Neural cell (in vitro differentiated cells): ENCODE measurements at regions not wholly inside any gene's neighbourhood (a gene's known extent, or its start where the extent isn't known, plus 50 kb on each side); places are given as distances from the start of the nearest gene placed in this dataset.

Experiments
- H2AFZ ChIP-seq: fragments of 200-600, 300-800 bp; sonication (generic), shearing (Covaris generic); 2 replicates; pipeline ENCODE4 v1.6.0; 2014; ENCODE audit warnings: low read depth, mild to moderate bottlenecking, antibody characterized with exemption, low read length, moderate library complexity
- H3F3A ChIP-seq: fragments of 200-600 bp; shearing (Covaris generic); 2 replicates; pipeline ENCODE4 v1.6.1; 2016; ENCODE audit warnings: mild to moderate bottlenecking, moderate library complexity, mixed read lengths, antibody characterized with exemption, low read length; ENCODE audit not compliant: insufficient read depth, poor library complexity, severe bottlenecking
- H3K27ac ChIP-seq: fragments of 200-600, 300-800 bp; sonication (generic), shearing (Covaris generic); 2 replicates; pipeline ENCODE4 v1.5.1; 2014; ENCODE audit warnings: mild to moderate bottlenecking, low read length, moderate library complexity
- H3K27me3 ChIP-seq: fragments of 300-800, 200-600 bp; sonication (generic), shearing (Covaris generic); 2 replicates; pipeline ENCODE4 v1.6.0; 2014; ENCODE audit warnings: mild to moderate bottlenecking, low read depth, low read length, moderate library complexity; ENCODE audit not compliant: insufficient read depth
- H3K36me3 ChIP-seq: fragments of 300-800, 200-600 bp; sonication (generic), shearing (Covaris generic); 2 replicates; pipeline ENCODE4 v1.5.1; 2014; ENCODE audit warnings: mild to moderate bottlenecking, antibody characterized with exemption, low read length, moderate library complexity; ENCODE audit not compliant: insufficient read depth
- H3K4me2 ChIP-seq: fragments of 300-800, 200-600 bp; sonication (generic), shearing (Covaris generic); 2 replicates; pipeline ENCODE4 v1.6.0; 2014; ENCODE audit warnings: mild to moderate bottlenecking, low read length
- H3K4me3 ChIP-seq: fragments of 300-800, 200-600 bp; sonication (generic), shearing (Covaris generic); 2 replicates; pipeline ENCODE4 v1.5.1; 2014; ENCODE audit warnings: mild to moderate bottlenecking, low read length, moderate library complexity
- H3K79me2 ChIP-seq: fragments of 200-600 bp; shearing (Covaris generic); replicated peaks from 2 replicates; pipeline ENCODE4 v1.6.0; 2014; ENCODE audit warnings: mild to moderate bottlenecking, low read length, moderate library complexity; ENCODE audit not compliant: insufficient read depth
- H3K9ac ChIP-seq: fragments of 300-800, 200-600 bp; sonication (generic), shearing (Covaris generic); 2 replicates; pipeline ENCODE4 v1.6.1; 2016; ENCODE audit warnings: mild to moderate bottlenecking, low read length, mixed read lengths
- H3K9me2 ChIP-seq: fragments of 200-600 bp; shearing (Covaris generic); 2 replicates; pipeline ENCODE4 v1.6.1; 2016; ENCODE audit warnings: mild to moderate bottlenecking, low read length, mixed read lengths; ENCODE audit not compliant: insufficient read depth
- H3K9me3 ChIP-seq: fragments of 200-600, 300-800 bp; sonication (generic), shearing (Covaris generic); 2 replicates; pipeline ENCODE4 v1.6.1; 2016; ENCODE audit warnings: mild to moderate bottlenecking, mixed run types, low read length, moderate library complexity, mixed read lengths
- H4K20me1 ChIP-seq: fragments of 200-600 bp; shearing (Covaris generic); 2 replicates; pipeline ENCODE4 v1.6.1; 2016; ENCODE audit warnings: mild to moderate bottlenecking, mixed run types; ENCODE audit not compliant: insufficient read depth
- CTCF ChIP-seq: fragments of 450-650 bp; IDR thresholded peaks from 2 replicates; pipeline ENCODE4 v1.5.1; 2014; ENCODE audit warnings: antibody characterized with exemption, mild to moderate bottlenecking, moderate library complexity; ENCODE audit not compliant: poor library complexity, severe bottlenecking
- EP300 ChIP-seq: fragments of 450-650 bp; conservative IDR thresholded peaks from 2 replicates; pipeline ENCODE4 v1.6.1; 2014; ENCODE audit warnings: antibody characterized with exemption, mild to moderate bottlenecking, moderate library complexity; ENCODE audit not compliant: poor library complexity, severe bottlenecking
- EZH2 ChIP-seq: fragments of 200-600, 300-800 bp; shearing (Covaris generic), sonication (generic); IDR thresholded peaks from 2 replicates; pipeline ENCODE4 v1.6.1; 2014; ENCODE audit warnings: antibody characterized with exemption, low read length, borderline replicate concordance, mild to moderate bottlenecking; ENCODE audit not compliant: insufficient read depth, poor library complexity, severe bottlenecking
- MXI1 ChIP-seq: fragments of 450-650 bp; conservative IDR thresholded peaks from 2 replicates; pipeline ENCODE4 v1.6.1; 2014; ENCODE audit warnings: antibody characterized with exemption, mild to moderate bottlenecking; ENCODE audit not compliant: poor library complexity, severe bottlenecking
- POLR2AphosphoS5 ChIP-seq: IDR thresholded peaks from 2 replicates; pipeline ENCODE4 v1.6.1; 2012
- RAD21 ChIP-seq: fragments of 450-650 bp; conservative IDR thresholded peaks from 2 replicates; pipeline ENCODE4 v1.6.1; 2014; ENCODE audit warnings: antibody characterized with exemption, mild to moderate bottlenecking, moderate library complexity
- REST ChIP-seq: IDR thresholded peaks from 2 replicates; pipeline ENCODE4 v1.6.1; 2012; ENCODE audit warnings: borderline replicate concordance
- SMC3 ChIP-seq: fragments of 450-650 bp; conservative IDR thresholded peaks from 2 replicates; pipeline ENCODE4 v1.6.1; 2014; ENCODE audit warnings: antibody characterized with exemption, mild to moderate bottlenecking, moderate library complexity; ENCODE audit not compliant: poor library complexity
- TAF1 ChIP-seq: IDR thresholded peaks from 2 replicates; pipeline ENCODE4 v1.6.1; 2012; ENCODE audit warnings: low read depth

GRCh38 chr5:68122439-68123328, 92.9 kb upstream of the PIK3R1 start:
- Histone ChIP-seq H3K4me2 (no peak overlapping the region), H3K27ac (no peak overlapping the region), H3K79me2 (no peaks in the 10 kb centered on the region), H2AFZ (no peak overlapping the region), H4K20me1 (no peaks in the 10 kb centered on the region), H3K9ac (no peak overlapping the region), H3K9me3 (no peaks in the 10 kb centered on the region), H3K9me2 (no peaks in the 10 kb centered on the region), H3K4me3 (no peak overlapping the region), H3F3A (no peaks in the 10 kb centered on the region), H3K27me3 (no peaks in the 10 kb centered on the region), H3K36me3 (no peaks in the 10 kb centered on the region)
- no peak for TF ChIP-seq CTCF
- no peak for TF ChIP-seq SMC3
- no peak for TF ChIP-seq EZH2
- TF ChIP-seq POLR2AphosphoS5, result no peak
- no peak for TF ChIP-seq RAD21
- TF ChIP-seq TAF1, result no peak
- TF ChIP-seq MXI1, result no peak
- TF ChIP-seq EP300, result no peak
- no peak for TF ChIP-seq REST

- Histone ChIP-seq H3K9ac (no peak overlapping the region), H4K20me1 (no peaks in the 10 kb centered on the region), H3K9me2 (no peaks in the 10 kb centered on the region), H3K4me2 (no peak overlapping the region), H3K9me3 (no peaks in the 10 kb centered on the region), H3F3A (no peaks in the 10 kb centered on the region), H3K36me3 (no peaks in the 10 kb centered on the region), H3K4me3 (no peak overlapping the region), H3K27me3 (no peaks in the 10 kb centered on the region), H3K79me2 (no peaks in the 10 kb centered on the region), H2AFZ (no peak overlapping the region), H3K27ac (no peak overlapping the region)
- TF ChIP-seq RAD21, result no peak
- TF ChIP-seq SMC3, result no peak
- no peak for TF ChIP-seq POLR2AphosphoS5
- no peak for TF ChIP-seq EP300
These were observed 98.6 kb upstream of the PIK3R1 start for GRCh38 chr5:68116868-68117411.
